H9 (cell line): ENCODE measurements at regions not wholly inside any gene's neighbourhood (a gene's known extent, or its start where the extent isn't known, plus 50 kb on each side); places are given as distances from the start of the nearest gene placed in this dataset.
A peak's percentile ranks its signal among the peaks of the same experiment; 100 is the strongest.

Experiments used
- DNase-seq: peaks from one replicate; pipeline ENCODE4 v3.0.0-alpha.2; 2017
- H2AFZ ChIP-seq: one replicate; pipeline ENCODE4 v1.6.1; 2013; ENCODE audit warnings: mild to moderate bottlenecking, low read length, control low read depth, moderate library complexity
- H2AK5ac ChIP-seq: 2 replicates; pipeline ENCODE4 v1.6.1; 2013; ENCODE audit warnings: low read length, control low read depth, mixed read lengths; ENCODE audit not compliant: insufficient read length
- H2BK120ac ChIP-seq: one replicate; pipeline ENCODE4 v1.6.1; 2013; ENCODE audit warnings: low read depth, mild to moderate bottlenecking, low read length, control low read depth, inconsistent platforms; ENCODE audit not compliant: poor library complexity, severe bottlenecking
- H2BK12ac ChIP-seq: 2 replicates; pipeline ENCODE4 v1.6.1; 2013; ENCODE audit warnings: low read length, control low read depth, mixed read lengths, low read depth; ENCODE audit not compliant: insufficient read length
- H2BK15ac ChIP-seq: 2 replicates; pipeline ENCODE4 v1.6.1; 2013; ENCODE audit warnings: low read depth, low read length, control low read depth
- H2BK20ac ChIP-seq: one replicate; pipeline ENCODE4 v1.6.1; 2013; ENCODE audit warnings: low read depth, mild to moderate bottlenecking, low read length, control low read depth, inconsistent platforms; ENCODE audit not compliant: poor library complexity, severe bottlenecking
- H2BK5ac ChIP-seq: 2 replicates; pipeline ENCODE4 v1.6.1; 2013; ENCODE audit warnings: low read length, control low read depth, mixed read lengths; ENCODE audit not compliant: insufficient read length
- H3K14ac ChIP-seq: 2 replicates; pipeline ENCODE4 v1.6.1; 2013; ENCODE audit warnings: low read length, control low read depth; ENCODE audit not compliant: insufficient read depth
- H3K18ac ChIP-seq: 2 replicates; pipeline ENCODE4 v1.6.1; 2013; ENCODE audit warnings: low read depth, mild to moderate bottlenecking, mixed read lengths, low read length, control low read depth; ENCODE audit not compliant: insufficient read length
- H3K23ac ChIP-seq: 2 replicates; pipeline ENCODE4 v1.6.1; 2013; ENCODE audit warnings: low read length, control low read depth, mixed read lengths, low read depth; ENCODE audit not compliant: insufficient read length
- H3K23me2 ChIP-seq: 2 replicates; pipeline ENCODE4 v1.6.1; 2013; ENCODE audit warnings: low read depth, mild to moderate bottlenecking, mixed read lengths, low read length, control low read depth; ENCODE audit not compliant: insufficient read length, poor library complexity, severe bottlenecking
- H3K27ac ChIP-seq: 2 replicates; pipeline ENCODE4 v1.5.1; 2013; ENCODE audit warnings: low read length, control low read depth, mixed read lengths, low read depth; ENCODE audit not compliant: insufficient read length
- H3K27me3 ChIP-seq: 2 replicates; pipeline ENCODE4 v1.6.1; 2013; ENCODE audit warnings: low read length, control low read depth, inconsistent platforms; ENCODE audit not compliant: insufficient read depth
- H3K4ac ChIP-seq: 2 replicates; pipeline ENCODE4 v1.6.1; 2013; ENCODE audit warnings: low read depth, mild to moderate bottlenecking, control low read depth, inconsistent platforms, low read length, moderate library complexity
- H3K4me1 ChIP-seq: 2 replicates; pipeline ENCODE4 v1.6.1; 2013; ENCODE audit warnings: low read length, control low read depth, inconsistent platforms; ENCODE audit not compliant: insufficient read depth
- H3K4me2 ChIP-seq: 2 replicates; pipeline ENCODE4 v1.6.1; 2013; ENCODE audit warnings: low read length, control low read depth, mixed read lengths; ENCODE audit not compliant: insufficient read length, insufficient read depth
- H3K56ac ChIP-seq: 2 replicates; pipeline ENCODE4 v1.6.1; 2013; ENCODE audit warnings: low read depth, mild to moderate bottlenecking, mixed read lengths, low read length, control low read depth; ENCODE audit not compliant: insufficient read length
- H3K79me1 ChIP-seq: 2 replicates; pipeline ENCODE4 v1.6.1; 2013; ENCODE audit warnings: low read depth, mild to moderate bottlenecking, moderate library complexity, low read length, control low read depth, inconsistent platforms; ENCODE audit not compliant: insufficient read depth, poor library complexity, severe bottlenecking
- H3K79me2 ChIP-seq: 2 replicates; pipeline ENCODE4 v1.6.1; 2013; ENCODE audit warnings: low read length, control low read depth, inconsistent platforms; ENCODE audit not compliant: insufficient read depth
- H3K9ac ChIP-seq: 2 replicates; pipeline ENCODE4 v1.6.1; 2013; ENCODE audit warnings: low read length, control low read depth, mixed read lengths; ENCODE audit not compliant: insufficient read length; ENCODE audit errors: extremely low read depth
- H3K9me3 ChIP-seq: one replicate; pipeline ENCODE4 v1.6.1; 2013; ENCODE audit warnings: low read depth, low read length, inconsistent platforms; ENCODE audit not compliant: control insufficient read depth
- H3T11ph ChIP-seq: one replicate; pipeline ENCODE4 v1.6.1; 2013; ENCODE audit warnings: mild to moderate bottlenecking, low read length, control low read depth, inconsistent platforms
- H4K20me1 ChIP-seq: one replicate; pipeline ENCODE4 v1.6.1; 2013; ENCODE audit not compliant: control insufficient read depth, insufficient read length, insufficient read depth
- H4K5ac ChIP-seq: 2 replicates; pipeline ENCODE4 v1.6.1; 2013; ENCODE audit warnings: low read depth, mild to moderate bottlenecking, mixed read lengths, low read length, control low read depth; ENCODE audit not compliant: insufficient read length
- H4K8ac ChIP-seq: replicated peaks from 2 replicates; pipeline ENCODE4 v1.6.1; 2013; ENCODE audit warnings: low read length, control low read depth, mixed read lengths, low read depth; ENCODE audit not compliant: insufficient read length
- H4K91ac ChIP-seq: 2 replicates; pipeline ENCODE4 v1.6.1; 2013; ENCODE audit warnings: low read depth, mild to moderate bottlenecking, moderate library complexity, mixed read lengths, low read length, control low read depth; ENCODE audit not compliant: insufficient read length
- H3K27ac Mint-ChIP-seq, 3 experiments: 2 replicates in 2 of 3; 3 replicates in 1 of 3; pipeline ENCODE4 v1.8.0; 2020 to 2021; ENCODE audit warnings: mixed read lengths in 3 of 3, mild to moderate bottlenecking in 1 of 3, moderate library complexity in 1 of 3
- H3K27me3 Mint-ChIP-seq: 2 replicates; pipeline ENCODE4 v1.8.0; 2021; ENCODE audit warnings: low read depth, mild to moderate bottlenecking, moderate library complexity, mixed read lengths
- H3K36me3 Mint-ChIP-seq, 3 experiments: 2 replicates in 2 of 3; 3 replicates in 1 of 3; pipeline ENCODE4 v1.8.0; 2020 to 2021; ENCODE audit warnings: low read depth in 3 of 3, mixed read lengths in 3 of 3; ENCODE audit not compliant: insufficient read depth in 1 of 3
- H3K4me1 Mint-ChIP-seq, 2 experiments: 2 replicates each; pipeline ENCODE4 v1.8.0; 2020; ENCODE audit warnings: mixed read lengths in 2 of 2
- H3K4me3 Mint-ChIP-seq, 2 experiments: 2 replicates in 1 of 2; 3 replicates in 1 of 2; pipeline ENCODE4 v1.8.0; 2020 to 2021; ENCODE audit warnings: mild to moderate bottlenecking in 2 of 2, mixed read lengths in 2 of 2, moderate library complexity in 1 of 2
- H3K9me3 Mint-ChIP-seq, 2 experiments: 2 replicates in 1 of 2; 3 replicates in 1 of 2; pipeline ENCODE4 v1.8.0; 2020; ENCODE audit warnings: mild to moderate bottlenecking in 2 of 2, mixed read lengths in 2 of 2, moderate library complexity in 1 of 2
- WGBS: extraction: QIAGEN DNeasy Blood & Tissue Kit; methylation state at CpG from one replicate; pipeline ENCODE4 v1.1.7; 2013; ENCODE audit warnings: missing lambda C conversion rate, low lambda C conversion rate, mixed read lengths; ENCODE audit not compliant: insufficient read length; ENCODE audit errors: extremely low coverage; 5-methylcytosine and 5-hydroxymethylcytosine counted together
- TF ChIP-seq, protein P1 (sequence below): fragments of 200-600 bp; sonication (generic); conservative IDR thresholded peaks from 3 replicates; pipeline ENCODE4 v1.8.0; 2021; ENCODE audit warnings: antibody characterized with exemption, mild to moderate bottlenecking

DNA sequence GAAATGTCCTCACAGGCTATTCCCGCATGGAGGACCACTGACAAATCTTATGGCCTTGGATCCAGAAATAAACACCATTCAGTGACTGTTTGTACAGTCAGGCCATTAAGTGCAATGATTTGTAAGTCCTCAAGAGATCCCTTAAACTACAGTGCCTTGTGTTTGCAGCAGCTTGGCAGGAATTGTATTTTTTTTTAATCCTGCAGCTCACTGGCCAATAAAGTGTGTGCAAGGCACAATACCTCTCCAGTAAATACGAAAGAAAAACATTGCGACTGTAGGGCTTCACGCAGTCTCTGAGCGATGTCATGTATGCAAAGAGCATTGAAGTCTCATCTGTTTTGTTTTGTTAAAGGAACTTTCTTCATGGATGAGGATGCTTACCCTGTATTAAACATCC is 74.2 kb upstream of the TUSC1 start:
- Mint-ChIP-seq H3K36me3 (no peaks in the 10 kb centered on the region), H3K4me3 (no peak overlapping the region), H3K4me1 (0 out of 4 replicates have a peak, but pooled peaks cover 0 to 3% of the 10 kb centered on the region in 2 experiments), H3K27me3 (no peaks in the 10 kb centered on the region), H3K9me3 (no peaks in the 10 kb centered on the region), H3K27ac (no peak overlapping the region)
- H4K8ac ChIP-seq, result no peak overlapping the region
- no peaks in the 10 kb centered on the region for H3K79me2 ChIP-seq
- H3K23me2 ChIP-seq, result no peaks in the 10 kb centered on the region
- H3K27me3 ChIP-seq, result no peaks in the 10 kb centered on the region
- no peak overlapping the region for H3K23ac ChIP-seq
- no peak overlapping the region for H2BK12ac ChIP-seq
- no CpG with 5 or more reads among the region's 5 CpGs for whole genome bisulfite sequencing
- H3T11ph ChIP-seq, result no peak overlapping the region
- no peak overlapping the region for H3K27ac ChIP-seq
- H4K91ac ChIP-seq, result no peak overlapping the region
- TF ChIP-seq, protein P1, sequence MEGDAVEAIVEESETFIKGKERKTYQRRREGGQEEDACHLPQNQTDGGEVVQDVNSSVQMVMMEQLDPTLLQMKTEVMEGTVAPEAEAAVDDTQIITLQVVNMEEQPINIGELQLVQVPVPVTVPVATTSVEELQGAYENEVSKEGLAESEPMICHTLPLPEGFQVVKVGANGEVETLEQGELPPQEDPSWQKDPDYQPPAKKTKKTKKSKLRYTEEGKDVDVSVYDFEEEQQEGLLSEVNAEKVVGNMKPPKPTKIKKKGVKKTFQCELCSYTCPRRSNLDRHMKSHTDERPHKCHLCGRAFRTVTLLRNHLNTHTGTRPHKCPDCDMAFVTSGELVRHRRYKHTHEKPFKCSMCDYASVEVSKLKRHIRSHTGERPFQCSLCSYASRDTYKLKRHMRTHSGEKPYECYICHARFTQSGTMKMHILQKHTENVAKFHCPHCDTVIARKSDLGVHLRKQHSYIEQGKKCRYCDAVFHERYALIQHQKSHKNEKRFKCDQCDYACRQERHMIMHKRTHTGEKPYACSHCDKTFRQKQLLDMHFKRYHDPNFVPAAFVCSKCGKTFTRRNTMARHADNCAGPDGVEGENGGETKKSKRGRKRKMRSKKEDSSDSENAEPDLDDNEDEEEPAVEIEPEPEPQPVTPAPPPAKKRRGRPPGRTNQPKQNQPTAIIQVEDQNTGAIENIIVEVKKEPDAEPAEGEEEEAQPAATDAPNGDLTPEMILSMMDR, result no peak
- no peaks in the 10 kb centered on the region for H4K20me1 ChIP-seq
- H3K9me3 ChIP-seq, result no peaks in the 10 kb centered on the region
- H2AK5ac ChIP-seq, result no peak overlapping the region
- no peaks in the 10 kb centered on the region for H3K79me1 ChIP-seq
- no peak overlapping the region for H3K56ac ChIP-seq
- H3K18ac ChIP-seq, result no peak overlapping the region
- peak overlapping the region; percentile 73 for H2AFZ ChIP-seq
- no peak overlapping the region for H4K5ac ChIP-seq
- no peak overlapping the region for H2BK15ac ChIP-seq
- no peak overlapping the region for H3K4ac ChIP-seq
- no peak overlapping the region for H3K9ac ChIP-seq
- no peak overlapping the region for H2BK120ac ChIP-seq
- H3K14ac ChIP-seq, result no peak overlapping the region
- no peak overlapping the region for H2BK20ac ChIP-seq
- no peak overlapping the region for H2BK5ac ChIP-seq
- DNase-seq, result no peak
- H3K4me2 ChIP-seq, result no peak overlapping the region
- H3K4me1 ChIP-seq, result no peaks in the 10 kb centered on the region
